HuH-7.5 (cell line): ENCODE measurements at regions not wholly inside any gene's neighbourhood (a gene's known extent, or its start where the extent isn't known, plus 50 kb on each side); places are given as distances from the start of the nearest gene placed in this dataset.
"Not testable (repeated sequence)": the region's sequence is repeated elsewhere in the genome, so short reads cannot be mapped to it uniquely, and the experiment has no call there.

Experiments
- DNase-seq: peaks from one replicate; pipeline ENCODE4 v3.0.0; 2011; ENCODE audit warnings: low spot score

DNA sequence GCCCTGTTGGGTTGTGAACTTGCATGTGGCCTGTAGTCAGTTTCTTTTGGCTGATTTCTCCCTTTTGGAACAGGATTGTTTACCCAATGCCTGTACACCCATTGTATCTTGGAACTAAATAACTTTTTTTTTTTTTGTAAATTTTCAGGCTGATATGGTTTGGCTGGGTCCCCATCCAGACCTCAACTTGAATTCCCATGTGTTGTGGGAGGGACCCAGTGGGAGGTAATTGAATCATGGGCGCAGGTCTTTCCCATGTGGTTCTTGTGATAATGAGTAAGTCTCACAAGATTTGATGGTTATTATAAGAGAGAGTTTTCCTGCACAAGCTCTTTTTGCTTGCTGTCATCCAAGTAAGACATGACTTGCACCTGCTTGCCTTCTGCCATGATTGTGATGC, 253.8 kb upstream of the GBE1 start:
- DNase-seq: no peak

- DNase-seq: no peak
These were observed 251.3 kb upstream of the GBE1 start for GRCh38 chr3:82012775-82013174.

DNA sequence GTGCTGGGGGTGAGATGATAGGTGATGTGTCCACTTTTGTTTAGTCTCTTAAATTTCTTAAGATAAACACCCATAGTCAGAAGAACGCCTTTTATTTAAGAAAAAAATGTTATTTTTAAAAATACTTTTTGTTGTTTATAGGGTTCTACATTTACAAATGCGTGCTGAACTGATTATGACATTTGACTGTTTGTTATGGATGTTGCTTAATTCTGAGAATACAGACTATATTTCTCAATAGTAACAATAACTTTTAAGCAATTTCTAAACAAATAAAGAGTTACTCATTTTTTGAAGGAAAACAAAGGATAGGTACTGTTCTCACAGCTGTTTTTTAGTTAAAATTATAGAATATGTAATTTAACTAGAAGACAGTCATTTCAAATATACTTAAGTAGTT, 249.9 kb upstream of the GBE1 start:
- DNase-seq: no peak

DNA sequence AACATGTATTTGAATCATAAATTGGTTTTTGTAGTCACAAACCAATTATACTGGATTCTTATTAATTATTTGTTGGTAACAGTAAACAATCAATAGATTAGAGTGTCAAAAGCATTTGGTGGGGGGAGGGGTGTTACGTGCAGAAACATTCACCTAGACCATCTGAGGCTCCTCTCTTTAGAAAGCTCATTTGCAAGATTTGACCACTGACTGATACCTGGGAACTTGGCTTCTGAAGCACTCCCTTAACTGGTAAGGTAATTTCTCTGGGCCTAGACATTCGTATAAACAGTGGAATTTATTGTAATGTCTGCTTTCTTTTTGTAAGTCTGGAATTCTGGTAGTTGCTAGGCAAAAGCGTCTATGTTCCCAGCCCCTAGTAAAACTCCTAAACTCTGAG, 243.8 kb upstream of the GBE1 start:
- DNase-seq: no peak

- no peak for DNase-seq
These were observed 242.8 kb upstream of the GBE1 start for GRCh38 chr3:82004266-82004665.

GRCh38 chr3:82002986-82003642, 241.7 kb upstream of the GBE1 start:
- DNase-seq: no peak

GRCh38 chr3:82002491-82002890, 241.0 kb upstream of the GBE1 start:
- DNase-seq: no peak

GRCh38 chr3:82001276-82001923, 240.0 kb upstream of the GBE1 start:
- no peak for DNase-seq

DNA sequence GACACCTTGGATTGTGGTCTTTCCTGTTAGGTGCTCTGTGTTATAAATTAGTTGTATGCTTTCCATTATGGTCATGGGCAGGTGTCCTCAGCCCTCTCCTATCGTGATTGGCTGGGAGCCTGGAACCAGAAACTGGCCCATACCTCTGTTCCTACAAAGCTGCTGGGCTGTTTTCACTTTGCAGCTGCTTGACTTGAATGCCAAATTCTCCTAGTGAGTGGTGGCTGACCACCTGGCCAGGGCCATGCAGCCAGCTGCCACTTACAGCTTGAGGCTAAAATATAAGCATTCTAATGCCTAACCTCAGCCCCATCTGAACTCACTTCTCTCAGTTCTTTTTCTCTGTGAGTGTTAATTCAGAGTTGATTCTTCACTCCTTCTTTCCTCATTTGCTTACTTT, 239.3 kb upstream of the GBE1 start:
- no peak for DNase-seq

DNA sequence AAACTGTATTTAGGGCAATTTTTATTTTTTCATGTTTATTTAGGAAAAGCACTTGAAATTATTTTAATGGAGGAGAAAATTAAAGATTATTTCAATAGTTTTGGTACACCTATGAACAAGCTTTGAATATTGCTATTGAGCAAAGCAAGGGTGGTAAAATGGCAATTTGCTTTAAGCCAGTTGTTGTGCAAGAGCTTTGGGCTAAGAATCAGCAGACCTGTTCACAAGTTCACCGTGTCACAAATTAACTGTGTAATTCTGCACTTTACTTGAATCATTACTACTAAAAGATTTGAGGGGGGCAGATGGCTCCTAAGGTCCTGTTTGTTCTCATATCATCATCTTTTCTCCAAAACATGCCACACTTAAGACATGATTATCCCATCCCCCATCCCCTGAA, 238.9 kb upstream of the GBE1 start:
- DNase-seq: no peak

GRCh38 chr3:81998907-81999306, 237.5 kb upstream of the GBE1 start:
- DNase-seq: no peak

DNA sequence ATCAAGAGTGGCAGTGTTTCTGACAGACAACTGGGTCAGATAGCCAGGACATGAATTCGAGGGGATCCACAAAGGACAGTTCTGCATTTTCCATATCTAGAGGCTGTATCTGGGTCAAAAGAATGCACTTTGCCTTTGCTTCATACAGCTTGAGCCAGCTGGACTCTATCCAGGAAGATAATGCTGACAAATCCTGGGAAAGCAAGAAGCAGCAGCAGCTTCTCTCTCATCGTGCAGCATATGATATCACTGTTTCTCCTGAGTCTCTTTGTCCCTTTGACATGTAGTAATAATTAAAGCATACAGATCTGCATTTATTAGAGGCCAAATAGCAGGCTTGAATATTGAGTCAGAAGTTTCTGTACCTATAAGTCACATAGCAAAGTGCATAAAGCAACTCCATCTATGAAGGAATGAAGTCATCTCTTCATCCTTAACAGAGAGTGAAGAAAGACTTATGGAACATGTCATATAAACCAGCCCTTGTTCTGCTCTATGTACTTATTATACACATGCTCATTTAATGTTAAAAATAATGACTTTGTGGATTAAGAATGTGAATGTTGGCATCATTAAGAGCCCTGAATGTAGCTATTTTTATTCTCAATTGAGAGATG, 236.8 kb upstream of the GBE1 start:
- no peak for DNase-seq

- no peak for DNase-seq
These were observed 235.9 kb upstream of the GBE1 start for GRCh38 chr3:81997390-81997789.

GRCh38 chr3:81995329-81995728, 233.9 kb upstream of the GBE1 start:
- DNase-seq: peak; percentile 1

- no peak for DNase-seq
These were observed 228.3 kb upstream of the GBE1 start for GRCh38 chr3:81989758-81990157.

- no peak for DNase-seq
These were observed 227.8 kb upstream of the GBE1 start for GRCh38 chr3:81989274-81989673.

DNA sequence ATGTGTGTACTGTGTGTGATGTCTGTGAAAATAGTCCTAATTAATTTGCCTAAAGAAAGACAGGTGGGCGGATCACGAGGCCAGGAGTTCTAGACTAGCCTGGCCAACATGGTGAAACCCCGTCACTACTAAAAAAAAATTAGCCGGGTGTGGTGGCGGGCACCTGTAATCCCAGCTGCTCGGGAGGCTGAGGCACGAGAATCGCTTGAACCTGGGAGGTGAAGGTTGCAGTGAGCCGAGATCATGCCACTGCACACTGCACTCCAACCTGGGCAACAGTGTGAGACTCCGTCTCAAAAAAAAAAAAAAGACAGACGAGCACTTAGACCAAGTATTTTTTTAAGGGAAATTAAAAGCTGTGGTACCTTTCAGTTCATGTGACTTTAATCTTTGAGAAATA, 226.0 kb upstream of the GBE1 start:
- DNase-seq: not testable (repeated sequence)

- DNase-seq: no peak
These were observed 224.7 kb upstream of the GBE1 start for GRCh38 chr3:81985996-81986723.

GRCh38 chr3:81983382-81983781, 221.9 kb upstream of the GBE1 start:
- DNase-seq: no peak

GRCh38 chr3:81980596-81981494, 219.4 kb upstream of the GBE1 start:
- no peak for DNase-seq

DNA sequence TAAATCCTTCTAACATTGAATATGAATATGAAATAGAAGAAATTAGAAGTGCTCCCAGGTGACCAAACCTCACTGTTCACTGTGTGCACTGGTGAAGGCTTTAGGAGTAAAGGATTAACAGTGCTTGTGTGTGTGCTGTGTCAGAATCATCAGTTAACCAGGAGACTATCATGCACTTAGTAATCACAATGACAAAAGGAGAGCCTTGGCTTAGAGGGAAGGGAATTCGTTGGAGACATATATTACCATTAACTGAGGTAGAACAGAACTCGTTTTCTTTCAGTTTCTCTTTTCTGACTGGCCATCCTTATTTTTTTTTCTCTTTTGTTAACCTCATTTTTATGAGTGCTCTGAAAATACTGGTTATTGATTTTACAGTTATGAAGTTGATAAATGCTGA, 213.3 kb upstream of the GBE1 start:
- DNase-seq: no peak

DNA sequence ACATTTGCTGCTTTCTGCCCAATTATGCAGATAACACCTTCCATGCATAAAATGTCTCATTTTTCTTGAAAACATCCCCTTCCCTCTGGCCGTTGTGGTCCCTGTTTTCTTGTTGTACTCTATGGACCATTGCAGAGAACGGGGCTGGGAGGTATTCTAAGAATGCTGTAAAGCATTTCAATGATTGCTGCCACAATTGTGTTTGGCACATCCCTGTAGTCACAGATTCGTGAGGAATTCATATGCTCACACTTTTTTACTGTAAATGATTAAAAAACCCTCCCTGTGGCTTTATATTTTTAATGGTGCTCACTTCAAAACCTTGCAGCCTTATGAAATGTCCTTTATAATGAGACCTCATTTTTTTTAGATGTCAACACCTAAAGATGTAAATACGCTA, 207.2 kb upstream of the GBE1 start:
- no peak for DNase-seq
